Chondrocyte (in vitro differentiated cells): ENCODE measurements at regions not wholly inside any gene's neighbourhood (a gene's known extent, or its start where the extent isn't known, plus 50 kb on each side); places are given as distances from the start of the nearest gene placed in this dataset.

ENCODE experiments used
- DNase-seq: peaks from one replicate; pipeline ENCODE4 v3.0.0; 2021; ENCODE audit warnings: mixed read lengths, low spot score
- H3K27ac Mint-ChIP-seq: one replicate; pipeline ENCODE4 v1.8.0; 2021; ENCODE audit warnings: mild to moderate bottlenecking, moderate library complexity, mixed read lengths; ENCODE audit not compliant: unreplicated experiment
- H3K27me3 Mint-ChIP-seq: 2 replicates; pipeline ENCODE4 v1.8.0; 2021; ENCODE audit warnings: low read depth, mixed read lengths
- H3K36me3 Mint-ChIP-seq: 2 replicates; pipeline ENCODE4 v1.8.0; 2021; ENCODE audit warnings: low read depth, mixed read lengths
- H3K4me1 Mint-ChIP-seq: 2 replicates; pipeline ENCODE4 v1.8.0; 2021; ENCODE audit warnings: low read depth, mild to moderate bottlenecking, mixed read lengths
- H3K4me3 Mint-ChIP-seq: one replicate; pipeline ENCODE4 v1.8.0; 2021; ENCODE audit warnings: mild to moderate bottlenecking, moderate library complexity, mixed read lengths; ENCODE audit not compliant: unreplicated experiment
- H3K9me3 Mint-ChIP-seq: 2 replicates; pipeline ENCODE4 v1.8.0; 2021; ENCODE audit warnings: low read depth, mixed read lengths
- CTCF ChIP-seq: fragments of 200-600 bp; sonication (generic); IDR thresholded peaks from 2 replicates; pipeline ENCODE4 v1.5.0; 2021; ENCODE audit warnings: antibody characterized with exemption, mild to moderate bottlenecking, moderate library complexity

- Mint-ChIP-seq H3K4me1 (no peaks in the 10 kb centered on the region), H3K27ac (no peak overlapping the region), H3K4me3 (no peak overlapping the region), H3K27me3 (peaks cover 21% of the 10 kb centered on the region), H3K9me3 (peaks cover 7% of the 10 kb centered on the region), H3K36me3 (peaks cover 1% of the 10 kb centered on the region)
- no peak for DNase-seq
- no peak for TF ChIP-seq CTCF
Observed at GRCh38 chr7:157467496-157468212, 130.8 kb downstream of the DNAJB6 start.

- no peaks in the 10 kb centered on the region for H3K4me1 Mint-ChIP-seq
- H3K27ac Mint-ChIP-seq: no peak overlapping the region
- TF ChIP-seq CTCF: no peak
- DNase-seq: no peak
- H3K4me3 Mint-ChIP-seq: no peak overlapping the region
- H3K9me3 Mint-ChIP-seq: peaks cover 14% of the 10 kb centered on the region
- peaks cover 6% of the 10 kb centered on the region for H3K36me3 Mint-ChIP-seq
- H3K27me3 Mint-ChIP-seq: peaks cover 19% of the 10 kb centered on the region
Observed at GRCh38 chr7:157468221-157469111, 131.7 kb downstream of the DNAJB6 start.

GRCh38 chr7:157469181-157470016 lies 132.6 kb downstream of the DNAJB6 start:
- Mint-ChIP-seq H3K9me3 (peaks cover 20% of the 10 kb centered on the region), H3K27ac (no peak overlapping the region), H3K4me1 (no peaks in the 10 kb centered on the region), H3K36me3 (peaks cover 10% of the 10 kb centered on the region), H3K27me3 (peaks cover 16% of the 10 kb centered on the region), H3K4me3 (no peak overlapping the region)
- no peak for TF ChIP-seq CTCF
- DNase-seq: no peak

- TF ChIP-seq CTCF: no peak
- no peak overlapping the region for H3K27ac Mint-ChIP-seq
- no peak for DNase-seq
- peaks cover 12% of the 10 kb centered on the region for H3K27me3 Mint-ChIP-seq
- H3K36me3 Mint-ChIP-seq: peaks cover 10% of the 10 kb centered on the region
- H3K4me3 Mint-ChIP-seq: no peak overlapping the region
- no peaks in the 10 kb centered on the region for H3K4me1 Mint-ChIP-seq
- peaks cover 24% of the 10 kb centered on the region for H3K9me3 Mint-ChIP-seq
Observed at GRCh38 chr7:157470017-157470322, 133.2 kb downstream of the DNAJB6 start.

GRCh38 chr7:157470701-157471131 lies 133.9 kb downstream of the DNAJB6 start:
- H3K27ac Mint-ChIP-seq: no peak overlapping the region
- H3K4me3 Mint-ChIP-seq: no peak overlapping the region
- H3K36me3 Mint-ChIP-seq: peaks cover 11% of the 10 kb centered on the region
- no peak for DNase-seq
- TF ChIP-seq CTCF: no peak
- H3K4me1 Mint-ChIP-seq: no peaks in the 10 kb centered on the region
- peaks cover 27% of the 10 kb centered on the region for H3K9me3 Mint-ChIP-seq
- H3K27me3 Mint-ChIP-seq: peaks cover 9% of the 10 kb centered on the region
